PC-3 (cell line): ENCODE measurements at regions not wholly inside any gene's neighbourhood (a gene's known extent, or its start where the extent isn't known, plus 50 kb on each side); places are given as distances from the start of the nearest gene placed in this dataset.

Experiments used
- ATAC-seq: fragments of 200-7000 bp; cut with Tn5 transposase; 2 replicates; pipeline ENCODE4 v1.9.1; 2020; ENCODE audit warnings: mild to moderate bottlenecking, moderate library complexity
- BruUV-seq: library from RNA; stranded (reverse); fragments of 400-500 nt; replicated peaks from 2 replicates; lab custom pipeline; 2021; lab: Mats Ljungman, UMichigan
- CTCF ChIA-PET: fragments of 300-600 bp; sonication (Branson Sonifier 250); formaldehyde crosslinking; loops from one replicate; lab custom pipeline; 2022; ENCODE audit warnings: antibody characterized with exemption; lab: Charles Lee
- POLR2A ChIA-PET: fragments of 300-600 bp; sonication (Branson Sonifier 250); formaldehyde crosslinking; loops from one replicate; lab custom pipeline; 2022; ENCODE audit warnings: antibody characterized with exemption; ENCODE audit not compliant: unreplicated experiment; lab: Charles Lee
- DNase-seq: peaks from one replicate; pipeline ENCODE4 v3.0.0-alpha.2; 2015
- H2AFZ ChIP-seq: fragments of 300-600 bp; sonication (generic); 2 replicates; pipeline ENCODE4 v1.6.0; 2016; ENCODE audit warnings: antibody characterized with exemption, low read length
- H3F3A ChIP-seq: fragments of 300-600 bp; sonication (generic); one replicate; pipeline ENCODE4 v1.6.0; 2017; ENCODE audit warnings: antibody characterized with exemption, low read length, control low read depth, mild to moderate bottlenecking; ENCODE audit not compliant: unreplicated experiment
- H3K27ac ChIP-seq: fragments of 300-600 bp; sonication (generic); 2 replicates; pipeline ENCODE4 v1.5.1; 2016; ENCODE audit warnings: mild to moderate bottlenecking, low read length
- H3K27me3 ChIP-seq: fragments of 300-600 bp; sonication (generic); 2 replicates; pipeline ENCODE4 v1.6.1; 2016; ENCODE audit warnings: low read length, mixed read lengths
- H3K36me3 ChIP-seq: fragments of 300-600 bp; sonication (generic); 2 replicates; pipeline ENCODE4 v1.6.1; 2016; ENCODE audit warnings: low read depth, mixed run types, low read length, mixed read lengths
- H3K4me1 ChIP-seq: fragments of 300-600 bp; sonication (generic); 2 replicates; pipeline ENCODE4 v1.5.1; 2016; ENCODE audit warnings: low read length; ENCODE audit not compliant: insufficient read depth
- H3K4me2 ChIP-seq: fragments of 300-600 bp; sonication (generic); 2 replicates; pipeline ENCODE4 v1.6.0; 2016; ENCODE audit warnings: low read length
- H3K4me3 ChIP-seq: fragments of 300-600 bp; sonication (generic); 2 replicates; pipeline ENCODE4 v1.5.1; 2016; ENCODE audit warnings: mild to moderate bottlenecking, low read length, mixed read lengths
- H3K79me2 ChIP-seq: fragments of 300-600 bp; sonication (generic); 2 replicates; pipeline ENCODE4 v1.6.1; 2017; ENCODE audit warnings: low read length, mixed read lengths
- H3K9ac ChIP-seq: fragments of 300-600 bp; sonication (generic); 2 replicates; pipeline ENCODE4 v1.6.0; 2016; ENCODE audit warnings: mild to moderate bottlenecking, low read length
- H3K9me2 ChIP-seq: fragments of 300-600 bp; sonication (generic); replicated peaks from 2 replicates; pipeline ENCODE4 v1.6.1; 2016; ENCODE audit warnings: mixed run types, low read length, mixed read lengths
- H3K9me3 ChIP-seq: fragments of 300-600 bp; sonication (generic); 2 replicates; pipeline ENCODE4 v1.6.1; 2016; ENCODE audit warnings: low read length, mixed read lengths
- H4K20me1 ChIP-seq: fragments of 300-600 bp; sonication (generic); 2 replicates; pipeline ENCODE4 v1.6.1; 2016; ENCODE audit warnings: low read length, mixed read lengths
- CTCF ChIP-seq: fragments of 300-600 bp; sonication (generic); conservative IDR thresholded peaks from 2 replicates; pipeline ENCODE4 v1.5.1; 2017; ENCODE audit warnings: antibody characterized with exemption, low read depth, mild to moderate bottlenecking, low read length
- EZH2 ChIP-seq: fragments of 300-600 bp; sonication (generic); IDR thresholded peaks from one replicate; pipeline ENCODE4 v1.6.1; 2017; ENCODE audit warnings: antibody characterized with exemption, mild to moderate bottlenecking, low read length; ENCODE audit not compliant: unreplicated experiment
- EZH2phosphoT487 ChIP-seq: fragments of 300-600 bp; sonication (generic); IDR thresholded peaks from 2 replicates; pipeline ENCODE4 v1.6.1; 2018; ENCODE audit warnings: mild to moderate bottlenecking, antibody characterized with exemption, low read length, borderline replicate concordance
- intact Hi-C: fragments of 100-400 bp; cut with micrococcal nuclease; formaldehyde crosslinking; loops from 2 replicates; pipeline ENCODE4 v1.9.0; 2023

GRCh38 chr17:22514315-22514714 is 822.0 kb downstream of the KCNJ18 start:
- H3K4me2 ChIP-seq: no peak overlapping the region
- no peaks in the 10 kb centered on the region for H3K79me2 ChIP-seq
- no peak overlapping the region for H3K4me3 ChIP-seq
- no peaks in the 10 kb centered on the region for H3K9me2 ChIP-seq
- no peak overlapping the region for H2AFZ ChIP-seq
- H3K9ac ChIP-seq: no peak overlapping the region
- intact Hi-C loops: no loop called here
- no peaks in the 10 kb centered on the region for H3K27me3 ChIP-seq
- H3K9me3 ChIP-seq: no peaks in the 10 kb centered on the region
- no peaks in the 10 kb centered on the region for H4K20me1 ChIP-seq
- CTCF ChIA-PET: no interaction called here
- no peak overlapping the region for H3K27ac ChIP-seq
- no peak for ATAC-seq
- no peak for DNase-seq
- no peaks in the 10 kb centered on the region for H3K36me3 ChIP-seq
- H3F3A ChIP-seq: no peaks in the 10 kb centered on the region
- BruUV-seq: no TSS peak
- H3K4me1 ChIP-seq: no peaks in the 10 kb centered on the region
- TF ChIP-seq EZH2 (no peak), EZH2phosphoT487 (no peak), CTCF (no peak)
- POLR2A ChIA-PET: no interaction called here

DNA sequence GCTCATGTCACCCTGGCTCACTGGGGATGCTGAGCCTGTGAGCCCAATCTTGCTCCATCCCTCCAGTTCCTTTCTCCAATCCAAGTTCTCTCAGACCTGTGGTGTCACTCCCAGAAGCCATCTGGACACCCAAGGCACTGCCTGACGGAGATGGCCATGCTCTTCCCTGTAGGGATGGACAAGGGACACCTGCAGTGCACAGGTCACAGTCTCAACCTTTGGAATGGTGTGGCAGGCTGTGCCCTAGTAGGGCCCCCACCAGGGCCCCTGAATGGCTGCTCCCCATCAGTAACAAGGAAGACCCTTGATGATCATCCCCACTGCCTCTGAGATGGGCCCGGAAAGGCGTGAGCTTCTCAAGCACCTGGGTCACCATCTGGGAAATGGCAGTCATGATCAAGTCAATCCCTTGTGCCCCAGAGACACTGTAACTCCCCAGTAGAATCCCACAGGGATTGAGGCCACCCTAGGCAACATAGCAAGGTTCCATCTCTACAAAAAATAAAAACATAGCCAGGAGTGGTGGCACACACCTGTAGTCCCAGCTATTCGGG is 822.5 kb downstream of the KCNJ18 start:
- no peak overlapping the region for H3K4me2 ChIP-seq
- H3K27me3 ChIP-seq: no peaks in the 10 kb centered on the region
- H3K36me3 ChIP-seq: no peaks in the 10 kb centered on the region
- no peaks in the 10 kb centered on the region for H3K4me1 ChIP-seq
- H3K4me3 ChIP-seq: no peak overlapping the region
- no peak overlapping the region for H3K9ac ChIP-seq
- BruUV-seq: no TSS peak
- no peaks in the 10 kb centered on the region for H3K9me2 ChIP-seq
- CTCF ChIA-PET: no interaction called here
- H2AFZ ChIP-seq: no peak overlapping the region
- no peaks in the 10 kb centered on the region for H4K20me1 ChIP-seq
- H3K27ac ChIP-seq: no peak overlapping the region
- no peak for ATAC-seq
- no peaks in the 10 kb centered on the region for H3F3A ChIP-seq
- no peak for DNase-seq
- intact Hi-C loops: no loop called here
- no peaks in the 10 kb centered on the region for H3K79me2 ChIP-seq
- POLR2A ChIA-PET: no interaction called here
- H3K9me3 ChIP-seq: no peaks in the 10 kb centered on the region
- TF ChIP-seq EZH2phosphoT487 (no peak), CTCF (no peak), EZH2 (no peak)

DNA sequence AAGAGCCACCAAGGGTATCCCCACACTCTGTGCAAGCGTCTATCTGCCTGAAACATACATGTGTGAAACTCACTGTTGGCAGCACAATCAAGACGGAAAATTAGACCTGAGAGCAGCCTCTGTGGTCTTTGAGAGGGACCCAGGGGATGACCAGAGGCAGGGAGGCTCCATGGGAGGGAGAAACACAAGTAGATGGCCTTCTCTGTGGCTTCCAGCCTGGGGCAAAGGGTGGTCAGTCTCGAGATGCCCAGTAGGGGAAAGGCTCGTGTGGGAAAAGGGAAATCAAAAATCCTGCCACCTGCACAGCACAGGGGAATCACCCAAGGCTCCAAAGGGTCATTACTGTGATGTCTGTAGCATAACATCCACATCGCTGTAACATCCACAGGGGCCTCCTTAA is 823.3 kb downstream of the KCNJ18 start:
- Histone ChIP-seq H3K4me3 (no peak overlapping the region), H4K20me1 (no peaks in the 10 kb centered on the region), H3K4me1 (no peaks in the 10 kb centered on the region), H3K79me2 (no peaks in the 10 kb centered on the region), H3F3A (no peaks in the 10 kb centered on the region), H3K9me3 (no peaks in the 10 kb centered on the region), H2AFZ (no peak overlapping the region), H3K27me3 (no peaks in the 10 kb centered on the region), H3K9ac (no peak overlapping the region), H3K9me2 (no peaks in the 10 kb centered on the region), H3K4me2 (no peak overlapping the region), H3K36me3 (no peaks in the 10 kb centered on the region), H3K27ac (no peak overlapping the region)
- ATAC-seq: no peak
- CTCF ChIA-PET: no interaction called here
- no TSS peak for BruUV-seq
- intact Hi-C loops: no loop called here
- TF ChIP-seq CTCF (no peak), EZH2 (no peak), EZH2phosphoT487 (no peak)
- DNase-seq: no peak
- POLR2A ChIA-PET: no interaction called here
